ENCODE measurements at regions not wholly inside any gene's neighbourhood (a gene's known extent, or its start where the extent isn't known, plus 50 kb on each side); places are given as distances from the start of the nearest gene placed in this dataset.

DNA sequence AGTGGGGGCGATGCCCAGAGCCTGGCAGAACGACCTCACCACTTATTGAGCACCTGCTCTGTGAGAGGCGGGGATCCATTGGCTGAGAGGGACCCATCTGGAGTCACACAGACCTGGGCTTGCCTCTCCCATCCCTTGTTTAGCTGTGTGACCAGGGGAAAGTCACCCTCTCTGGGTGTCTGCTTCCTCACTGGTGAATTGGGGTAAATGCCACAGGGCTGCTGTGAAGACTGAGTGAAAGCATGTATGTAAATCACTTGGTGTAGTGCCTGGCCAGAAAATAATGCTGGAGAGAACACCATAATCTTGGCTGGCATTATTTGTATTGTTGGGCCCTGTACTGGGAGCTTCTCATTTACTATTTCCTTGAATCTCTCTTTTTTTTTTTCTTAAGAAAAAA lies 83.4 kb upstream of the PRL start:
- intact Hi-C loops (cut with DNase I): no loop called here
- no peak overlapping the region for H3K4me3 ChIP-seq
- TF ChIP-seq, protein P1, sequence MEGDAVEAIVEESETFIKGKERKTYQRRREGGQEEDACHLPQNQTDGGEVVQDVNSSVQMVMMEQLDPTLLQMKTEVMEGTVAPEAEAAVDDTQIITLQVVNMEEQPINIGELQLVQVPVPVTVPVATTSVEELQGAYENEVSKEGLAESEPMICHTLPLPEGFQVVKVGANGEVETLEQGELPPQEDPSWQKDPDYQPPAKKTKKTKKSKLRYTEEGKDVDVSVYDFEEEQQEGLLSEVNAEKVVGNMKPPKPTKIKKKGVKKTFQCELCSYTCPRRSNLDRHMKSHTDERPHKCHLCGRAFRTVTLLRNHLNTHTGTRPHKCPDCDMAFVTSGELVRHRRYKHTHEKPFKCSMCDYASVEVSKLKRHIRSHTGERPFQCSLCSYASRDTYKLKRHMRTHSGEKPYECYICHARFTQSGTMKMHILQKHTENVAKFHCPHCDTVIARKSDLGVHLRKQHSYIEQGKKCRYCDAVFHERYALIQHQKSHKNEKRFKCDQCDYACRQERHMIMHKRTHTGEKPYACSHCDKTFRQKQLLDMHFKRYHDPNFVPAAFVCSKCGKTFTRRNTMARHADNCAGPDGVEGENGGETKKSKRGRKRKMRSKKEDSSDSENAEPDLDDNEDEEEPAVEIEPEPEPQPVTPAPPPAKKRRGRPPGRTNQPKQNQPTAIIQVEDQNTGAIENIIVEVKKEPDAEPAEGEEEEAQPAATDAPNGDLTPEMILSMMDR (IDR thresholded peaks at IDR 0.05): no peak
- TF ChIP-seq POLR2A (IDR thresholded peaks at IDR 0.05): no peak

DNA sequence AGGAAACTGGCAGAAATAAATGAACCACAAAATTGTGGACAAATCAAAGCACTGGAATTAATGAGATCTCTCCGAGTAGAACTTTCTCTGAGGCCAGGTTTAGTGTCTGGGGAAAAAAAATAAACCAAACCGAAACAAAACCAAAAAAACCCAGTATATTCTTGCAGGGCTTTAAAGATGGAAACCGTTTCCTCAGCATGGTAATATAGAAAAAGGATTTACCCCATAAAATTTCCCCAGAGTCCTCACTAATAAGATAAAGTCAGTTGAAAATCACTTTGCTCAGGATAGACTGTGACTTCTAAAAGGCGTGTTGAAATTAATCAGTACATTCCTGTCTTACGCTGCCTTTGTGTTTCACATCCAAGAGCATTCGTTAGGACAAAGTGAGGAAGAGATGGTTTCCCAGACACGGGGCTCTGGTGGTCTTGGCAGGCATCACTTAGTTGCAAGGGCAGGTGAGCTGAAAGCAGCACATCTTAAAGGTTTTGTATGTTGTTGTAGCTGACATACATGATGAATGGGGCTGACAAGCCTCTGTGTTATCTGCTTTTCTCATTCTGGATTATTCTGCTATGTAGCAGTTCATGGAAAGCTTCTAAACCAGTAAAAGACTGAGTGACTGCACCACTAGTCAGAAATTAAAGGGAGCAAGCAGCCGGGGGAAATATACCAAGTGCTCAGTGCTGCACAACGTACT lies 85.2 kb upstream of the PRL start:
- no peak for DNase-seq
- Histone ChIP-seq H3K4me3 (no peak overlapping the region), H3K27me3 (no peaks in the 10 kb centered on the region), H3K9me3 (replicated peaks in 1 of 3) (no peaks in the 10 kb centered on the region), H3K27ac (no peak overlapping the region), H3K4me1 (replicated peaks in 1 of 2) (no peaks in the 10 kb centered on the region), H3K36me3 (replicated peaks in 1 of 2) (no peaks in the 10 kb centered on the region)
- 67 to 83% (median 78%) methylated on average over 9 of the region's 9 CpGs for WGBS, 4 donors
- intact Hi-C loops (cut with DNase I): no loop called here
- TF ChIP-seq, protein P1 (IDR thresholded peaks at IDR 0.05): no peak
- TF ChIP-seq POLR2A (IDR thresholded peaks at IDR 0.05): no peak

More for the DNA sequence above, 83.4 kb upstream of the PRL start:
- H3K9me3 ChIP-seq (replicated peaks in 1 of 3): no peaks in the 10 kb centered on the region
- no peaks in the 10 kb centered on the region for H3K27me3 ChIP-seq
- no peak for DNase-seq
- H3K27ac ChIP-seq: no peak overlapping the region
- H3K4me1 ChIP-seq (replicated peaks in 1 of 2): no peaks in the 10 kb centered on the region
- H3K36me3 ChIP-seq (replicated peaks in 1 of 2): no peaks in the 10 kb centered on the region
- WGBS, 4 donors: 81 to 96% (median 82%) methylated on average over 3 of the region's 3 CpGs

DNA sequence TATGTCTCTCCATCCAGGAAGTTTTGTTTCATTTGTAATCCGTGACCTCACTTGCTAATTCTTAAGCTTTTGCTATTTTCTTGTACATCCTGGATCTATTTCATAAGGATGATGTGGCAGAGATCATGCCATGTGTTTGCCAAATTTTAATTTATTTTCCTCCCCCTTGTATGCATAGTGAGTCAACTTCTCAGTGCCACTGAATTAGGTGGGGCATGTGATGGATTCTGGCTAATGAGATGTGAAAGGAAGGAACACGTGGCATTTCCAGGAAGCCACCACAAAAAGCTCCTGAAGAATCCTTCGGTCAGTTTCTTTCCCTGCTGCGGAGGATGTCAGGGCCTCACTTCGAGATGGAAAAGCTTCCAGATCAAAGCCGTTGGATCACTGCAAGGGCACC lies 86.2 kb upstream of the PRL start:
- H3K36me3 ChIP-seq (replicated peaks in 1 of 2): no peaks in the 10 kb centered on the region

DNA sequence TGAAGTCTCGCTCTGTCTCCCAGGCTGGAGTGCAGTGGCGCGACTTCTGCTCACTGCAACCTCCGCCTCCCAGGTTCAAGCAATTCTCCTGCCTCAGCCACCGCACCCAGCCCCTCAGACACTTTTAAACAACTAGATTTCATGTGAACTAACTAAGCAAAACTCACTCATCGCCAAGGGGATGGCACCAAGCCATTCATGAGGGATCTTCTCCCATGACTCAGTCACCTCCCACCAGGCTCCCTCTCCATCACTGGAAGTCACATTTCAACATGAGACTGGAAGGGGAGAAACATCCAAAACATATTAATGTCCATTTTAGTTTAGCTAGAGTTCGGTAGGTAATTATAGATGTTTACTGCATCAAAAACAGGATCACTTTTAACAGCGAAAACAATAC lies 95.9 kb upstream of the PRL start:
- H3K9me3 ChIP-seq (replicated peaks in 1 of 3): no peaks in the 10 kb centered on the region
- no peak overlapping the region for H3K27ac ChIP-seq
- no peak overlapping the region for H3K4me3 ChIP-seq
- DNase-seq: no peak
- no peaks in the 10 kb centered on the region for H3K4me1 ChIP-seq (replicated peaks in 1 of 2)
- H3K36me3 ChIP-seq (replicated peaks in 1 of 2): no peaks in the 10 kb centered on the region
- no peak for TF ChIP-seq POLR2A (IDR thresholded peaks at IDR 0.05)
- TF ChIP-seq, protein P1 (IDR thresholded peaks at IDR 0.05): no peak
- intact Hi-C loops (cut with DNase I): no loop called here
- no peaks in the 10 kb centered on the region for H3K27me3 ChIP-seq
- WGBS, 4 donors: 94 to 97% (median 96%) methylated on average over 8 of the region's 8 CpGs

More for the DNA sequence above, 86.2 kb upstream of the PRL start:
- no peaks in the 10 kb centered on the region for H3K4me1 ChIP-seq (replicated peaks in 1 of 2)
- H3K27me3 ChIP-seq: no peaks in the 10 kb centered on the region
- no peak overlapping the region for H3K27ac ChIP-seq
- no peak overlapping the region for H3K4me3 ChIP-seq
- H3K9me3 ChIP-seq (replicated peaks in 1 of 3): no peaks in the 10 kb centered on the region
- WGBS, 4 donors: 89 to 94% (median 91%) methylated on average over 6 of the region's 6 CpGs
- no peak for DNase-seq
- intact Hi-C loops (cut with DNase I): no loop called here
- no peak for TF ChIP-seq POLR2A (IDR thresholded peaks at IDR 0.05)
- TF ChIP-seq, protein P1 (IDR thresholded peaks at IDR 0.05): no peak
